NCI-H1436 (cell line): ENCODE measurements at regions not wholly inside any gene's neighbourhood (a gene's known extent, or its start where the extent isn't known, plus 50 kb on each side); places are given as distances from the start of the nearest gene placed in this dataset.
"Not testable (repeated sequence)": the region's sequence is repeated elsewhere in the genome, so short reads cannot be mapped to it uniquely, and the experiment has no call there.

Source experiments
- DNase-seq: peaks from one replicate; lab custom pipeline; 2025; lab: John Stamatoyannopoulos, UW

DNA sequence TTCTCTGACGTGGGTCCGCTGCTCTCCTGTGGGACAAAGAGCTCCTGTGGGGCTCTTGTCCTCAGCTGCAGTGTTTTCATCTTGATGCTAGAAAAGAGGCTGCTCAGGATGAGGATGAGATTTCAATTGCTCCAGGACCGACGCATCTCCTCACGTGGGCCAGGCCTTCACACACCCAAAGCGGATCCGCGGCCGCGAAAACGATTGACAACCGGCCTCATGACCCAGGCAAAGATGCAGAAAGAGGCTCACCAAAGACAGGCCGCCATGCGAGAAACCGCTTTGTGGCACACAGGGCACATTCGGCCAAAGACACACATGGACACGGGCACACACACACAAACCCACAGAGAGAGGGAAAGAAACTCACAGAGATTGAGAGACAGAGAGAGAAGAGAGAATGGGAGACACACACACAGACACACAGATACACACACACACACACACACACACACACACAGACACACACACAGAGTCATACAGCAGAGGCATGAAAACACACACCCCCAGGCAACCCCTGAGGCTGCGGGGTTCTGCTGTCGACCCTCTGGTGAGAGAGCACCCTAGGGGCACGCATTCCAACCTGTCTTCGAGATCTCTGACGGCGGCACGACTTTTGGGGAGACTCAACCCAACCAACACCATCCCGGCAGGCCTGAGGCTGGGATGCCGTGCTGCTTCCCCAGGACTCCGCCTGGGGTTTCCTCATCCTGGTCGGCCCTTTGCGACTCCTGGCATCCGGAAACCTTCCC is 168.5 kb upstream of the ZNF337 start:
- not testable (repeated sequence) for DNase-seq

DNA sequence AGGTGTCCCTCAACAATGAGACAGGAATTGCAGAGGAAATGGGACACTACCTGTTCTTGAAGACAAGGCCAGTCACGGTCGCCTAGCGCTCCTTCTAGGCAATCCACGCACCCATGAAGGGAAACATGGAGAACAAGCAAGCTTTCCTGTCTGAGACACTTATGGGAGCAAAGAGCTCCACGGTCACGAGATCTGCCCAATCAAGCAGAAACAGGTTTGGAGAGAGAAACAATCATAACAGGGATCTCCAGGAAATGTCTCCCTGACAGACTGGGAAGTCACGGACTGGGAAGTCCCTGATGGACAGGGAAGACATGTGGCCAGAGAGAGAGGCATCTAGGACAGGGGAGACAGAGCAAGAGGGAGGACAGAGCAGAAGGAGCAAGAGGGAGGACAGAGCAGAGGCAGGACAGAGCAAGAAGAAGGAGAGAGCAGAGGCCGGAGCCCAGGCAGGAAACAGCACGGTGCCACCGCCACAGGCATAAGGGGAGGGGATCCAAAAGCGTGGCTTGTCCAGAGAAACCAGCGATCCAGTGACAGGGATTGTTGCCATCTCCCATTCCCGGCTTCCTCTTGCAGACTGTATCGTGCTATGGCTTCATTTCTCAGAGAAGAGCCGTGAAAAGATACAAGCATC is 167.8 kb upstream of the ZNF337 start:
- DNase-seq = no peak

DNA sequence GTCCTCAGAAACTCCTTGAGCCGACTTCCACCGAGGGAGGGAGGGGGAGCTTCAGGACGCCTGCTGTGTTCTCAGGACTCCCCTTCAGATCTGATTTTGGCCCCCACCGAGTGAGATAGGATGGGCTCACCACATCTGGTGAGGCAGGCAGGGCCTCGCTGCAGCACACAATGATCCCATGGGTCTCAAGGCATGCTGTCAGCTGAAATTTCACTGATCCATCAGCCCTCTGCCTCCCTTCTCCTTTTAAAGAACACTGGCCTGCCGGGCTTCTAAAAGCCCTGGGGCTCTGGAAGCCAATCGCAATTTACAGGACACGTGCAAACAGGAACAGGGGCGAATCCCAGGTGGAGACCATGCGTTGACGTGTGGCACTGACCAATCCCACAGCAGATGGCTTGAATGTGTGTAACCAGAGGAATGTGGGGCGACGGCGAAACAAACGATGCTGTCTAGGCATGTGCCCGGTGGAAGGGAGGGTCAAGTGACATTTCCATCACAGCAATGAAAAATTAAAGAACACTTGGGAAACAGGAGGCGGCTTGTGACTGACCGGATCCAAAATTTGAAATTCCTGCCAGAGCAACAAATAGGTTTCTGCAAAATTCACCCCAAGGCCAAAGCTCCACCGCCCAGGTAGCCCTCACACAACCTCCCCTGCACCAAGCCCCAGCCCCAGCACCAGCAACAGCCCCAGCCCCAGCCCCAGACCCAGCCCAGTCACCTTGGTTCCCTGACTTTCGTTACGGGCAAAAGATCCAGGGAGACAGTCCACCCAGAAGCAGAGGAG is 167.1 kb upstream of the ZNF337 start:
- no peak for DNase-seq

DNA sequence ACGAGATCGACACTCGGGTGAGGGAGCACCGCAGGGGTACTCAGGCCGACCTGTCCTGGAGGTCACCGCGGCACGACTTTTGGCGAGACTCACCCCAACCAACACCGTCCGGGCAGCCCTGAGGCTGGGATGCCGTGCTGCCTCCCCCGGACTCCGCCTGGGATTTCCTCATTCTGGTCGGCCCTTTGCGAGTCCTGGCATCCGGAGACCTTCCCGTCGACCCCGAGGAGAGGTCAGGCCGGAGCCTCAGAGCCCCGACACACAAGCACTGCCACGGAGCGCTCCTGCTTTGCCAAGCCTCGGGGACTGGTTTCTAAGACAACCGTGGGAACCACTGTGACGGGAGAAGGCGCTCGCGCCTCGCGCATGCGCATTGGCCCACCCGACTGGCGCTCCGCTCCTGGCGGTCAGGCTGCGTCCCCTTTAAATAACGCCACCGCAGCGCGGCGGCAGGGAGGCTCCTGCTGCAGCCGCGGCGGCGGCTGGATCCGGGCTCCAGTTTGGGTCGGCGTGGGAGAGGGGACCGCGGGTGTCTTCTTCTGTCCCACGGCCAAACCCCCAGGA is 166.4 kb upstream of the ZNF337 start:
- peak; percentile 83 for DNase-seq

DNA sequence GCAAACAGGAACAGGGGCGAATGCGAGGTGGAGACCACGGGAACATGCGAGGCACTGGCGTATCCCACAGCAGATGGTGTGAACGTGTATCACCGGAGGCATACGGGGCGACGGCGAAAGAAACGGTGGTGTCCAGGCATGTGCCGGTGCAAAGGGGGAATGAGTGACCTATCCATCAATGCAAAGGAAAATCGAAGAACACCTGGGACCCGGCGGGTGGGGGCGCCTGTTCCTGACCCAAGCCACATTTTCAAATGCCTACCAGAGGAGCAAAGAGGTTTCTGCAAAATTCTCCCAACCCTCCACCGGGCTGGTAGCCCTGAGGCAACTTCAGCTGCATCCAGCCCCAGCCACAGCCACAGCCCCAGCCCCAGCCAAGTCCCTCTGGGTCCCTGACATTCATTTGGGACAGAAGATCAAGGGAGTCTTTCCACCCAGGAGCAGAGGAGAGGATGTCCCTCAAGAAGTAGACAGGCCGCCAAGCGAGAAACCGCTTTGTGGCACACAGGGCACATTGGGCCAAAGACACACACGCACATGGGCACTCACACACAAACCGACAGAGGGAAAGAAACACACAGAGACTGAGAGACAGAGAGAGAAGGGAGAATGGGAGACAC is 164.0 kb upstream of the ZNF337 start:
- no peak for DNase-seq

DNA sequence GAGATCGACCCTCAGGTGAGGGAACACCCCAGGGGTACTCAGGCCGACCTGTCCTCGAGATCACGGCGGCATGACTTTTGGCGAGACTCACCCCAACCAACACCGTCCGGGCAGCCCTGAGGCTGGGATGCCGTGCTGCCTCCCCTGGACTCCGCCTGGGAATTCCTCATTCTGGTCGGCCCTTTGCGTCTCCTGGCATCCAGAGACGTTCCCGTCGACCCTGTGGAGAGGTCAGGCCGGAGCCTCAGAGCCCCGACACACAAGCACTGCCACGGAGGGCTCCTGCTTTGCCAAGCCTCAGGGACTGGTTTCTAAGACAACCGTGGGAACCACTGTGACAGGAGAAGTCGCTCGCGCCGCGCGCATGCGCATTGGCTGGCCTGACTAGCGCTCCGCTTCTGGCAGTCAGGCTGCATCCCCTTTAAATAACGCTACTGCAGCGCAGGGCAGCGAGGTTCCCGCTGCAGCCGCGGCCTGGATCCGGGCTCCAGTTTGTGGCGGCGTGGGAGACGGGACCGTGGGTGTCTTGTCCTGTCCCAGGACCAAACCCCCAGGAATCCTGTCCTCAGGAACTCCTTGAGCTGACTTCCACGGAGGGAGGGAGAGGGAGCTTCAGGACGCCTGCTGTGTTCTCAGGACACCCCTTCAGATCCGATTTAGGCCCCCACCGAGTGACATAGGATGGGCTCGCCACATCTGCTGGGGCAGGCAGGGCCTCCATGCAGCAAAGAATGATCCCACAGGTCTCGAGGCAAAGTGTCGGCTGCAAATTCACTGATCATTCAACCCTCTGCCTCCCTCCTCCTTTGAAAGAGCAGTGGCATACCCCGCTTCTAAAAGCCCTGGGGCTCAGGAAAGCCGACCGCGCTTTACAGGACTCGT is 163.2 kb upstream of the ZNF337 start:
- peak; percentile 50 for DNase-seq

DNA sequence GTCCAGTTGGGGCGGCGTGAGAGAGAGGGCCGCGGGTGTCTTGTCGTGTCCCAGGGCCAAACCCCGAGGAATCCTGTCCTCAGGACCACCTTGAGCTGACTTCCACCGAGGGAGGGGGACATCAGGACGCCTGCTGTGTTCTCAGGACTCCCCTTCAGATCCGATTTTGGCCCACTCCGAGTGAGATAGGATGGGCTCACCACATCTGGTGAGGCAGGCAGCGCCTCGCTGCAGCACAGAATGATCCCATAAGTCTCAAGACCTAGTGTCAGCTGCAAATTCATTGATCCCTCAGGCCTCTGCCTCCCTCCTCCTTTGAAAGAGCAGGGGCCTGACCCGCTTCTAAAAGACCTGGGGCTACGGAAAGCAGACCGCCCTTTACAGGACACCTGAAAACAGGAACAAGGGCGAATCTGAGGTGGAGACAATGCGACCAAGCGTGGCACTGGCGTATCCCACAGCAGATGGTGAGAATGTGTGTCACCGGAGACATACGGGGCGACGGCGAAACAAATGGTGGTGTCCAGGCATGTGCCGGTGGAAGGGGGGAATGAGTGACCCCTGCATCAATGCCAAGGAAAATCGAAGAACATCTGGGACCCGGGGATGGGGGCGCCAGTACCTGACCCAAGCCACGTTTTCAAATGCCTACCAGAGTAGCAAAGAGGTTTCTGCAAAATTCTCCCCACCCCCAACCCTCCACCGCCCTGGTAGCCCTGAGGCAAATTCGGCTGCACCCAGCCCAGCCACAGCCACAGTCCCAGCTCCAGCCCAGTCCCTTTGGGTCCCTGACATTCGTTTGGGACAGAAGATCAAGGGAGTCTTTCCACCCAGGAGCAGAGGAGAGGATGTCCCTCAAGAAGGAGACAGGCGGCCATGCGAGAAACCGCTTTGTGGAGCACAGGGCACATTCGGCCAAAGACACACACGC is 162.1 kb upstream of the ZNF337 start:
- DNase-seq = no peak

DNA sequence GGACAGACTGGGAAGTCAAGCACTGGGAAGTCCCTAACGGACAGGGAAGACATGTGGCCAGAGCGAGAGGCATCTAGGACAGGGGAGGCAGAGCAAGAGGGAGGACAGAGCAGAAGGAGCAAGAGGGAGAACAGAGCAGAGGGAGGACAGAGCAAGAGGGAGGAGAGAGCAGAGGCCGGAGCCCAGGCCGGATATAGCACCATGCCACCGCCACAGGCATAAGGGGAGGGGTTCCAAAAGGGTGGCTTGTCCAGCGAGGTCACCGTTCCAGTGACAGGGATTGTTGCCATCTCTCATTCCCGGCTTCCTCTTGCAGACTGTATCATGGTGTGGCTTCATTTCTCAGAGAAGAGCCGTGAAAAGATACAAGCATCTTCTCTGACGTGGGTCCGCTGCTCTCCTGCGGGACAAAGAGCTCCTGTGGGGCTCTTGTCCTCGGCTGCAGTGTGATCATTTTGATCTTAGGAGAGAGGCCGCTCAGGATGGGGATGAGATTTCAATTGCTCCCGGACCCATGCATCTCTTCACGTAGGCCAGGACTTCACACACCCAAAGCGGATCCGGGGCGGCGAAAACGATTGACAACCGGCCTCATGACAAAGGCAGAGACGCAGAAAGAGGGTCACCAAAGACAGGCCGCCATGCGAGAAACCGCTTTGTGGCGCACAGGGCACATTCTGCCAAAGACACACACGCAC is 160.6 kb upstream of the ZNF337 start:
- DNase-seq = not testable (repeated sequence)

DNA sequence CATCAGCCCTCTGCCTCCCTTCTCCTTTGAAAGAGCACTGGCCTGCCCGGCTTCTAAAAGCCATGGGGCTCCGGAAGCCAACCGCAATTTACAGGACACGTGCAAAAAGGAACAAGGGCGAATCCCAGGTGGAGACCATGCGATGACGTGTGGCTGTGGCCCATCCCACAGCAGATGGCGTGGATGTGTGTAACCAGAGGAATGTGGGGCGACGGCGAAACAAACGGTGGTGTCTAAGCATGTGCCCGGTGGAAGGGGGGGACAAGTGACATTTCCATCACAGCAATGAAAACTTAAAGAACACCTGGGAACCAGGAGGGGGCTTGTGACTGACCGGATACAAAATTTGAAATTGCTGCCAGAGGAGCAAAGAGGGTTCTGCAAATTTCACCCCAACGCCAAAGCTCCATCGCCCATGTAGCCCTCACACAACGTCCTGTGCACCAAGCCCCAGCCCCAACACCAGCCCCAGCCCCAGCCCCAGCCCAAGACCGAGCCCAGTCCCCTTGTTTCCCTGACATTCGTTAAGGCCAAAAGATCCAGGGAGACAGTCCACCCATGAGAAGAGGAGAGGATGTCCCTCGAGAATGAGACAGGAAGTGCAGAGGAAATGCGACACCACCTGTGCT is 159.7 kb upstream of the ZNF337 start:
- no peak for DNase-seq

DNA sequence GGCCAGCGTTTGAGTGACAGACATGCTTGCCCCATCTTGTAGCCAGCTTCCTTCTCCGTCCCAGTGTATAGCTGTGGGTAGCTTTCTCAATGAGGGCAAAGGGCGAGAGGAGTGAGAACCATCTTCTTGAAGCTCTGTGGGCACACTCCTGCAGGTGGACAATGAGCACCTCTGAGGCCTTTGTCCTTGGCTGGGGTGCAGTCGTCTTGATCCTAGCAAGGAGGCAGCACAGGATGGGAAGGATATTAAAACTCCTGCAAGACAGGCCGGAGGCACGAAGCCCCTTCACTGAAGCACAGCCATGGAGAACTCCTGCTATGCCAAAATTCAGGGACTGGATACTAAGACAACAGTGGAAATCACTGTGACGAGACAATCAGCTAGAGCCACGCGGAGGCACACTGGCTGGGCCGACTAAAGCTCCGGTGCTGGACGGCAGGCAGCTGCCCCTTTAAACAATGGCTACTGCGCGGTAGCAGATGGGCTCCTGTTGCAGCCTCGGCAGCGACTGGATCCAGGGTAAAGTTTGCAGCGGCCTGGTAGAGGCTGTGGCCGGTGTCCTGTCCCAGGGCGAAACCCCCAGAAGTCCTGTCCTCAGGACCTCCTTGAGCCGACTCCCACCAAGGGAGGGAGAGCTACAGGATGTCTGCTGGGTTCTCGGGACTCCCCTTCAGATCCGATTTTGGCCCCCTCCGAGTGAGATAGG is 159.0 kb upstream of the ZNF337 start:
- not testable (repeated sequence) for DNase-seq

DNA sequence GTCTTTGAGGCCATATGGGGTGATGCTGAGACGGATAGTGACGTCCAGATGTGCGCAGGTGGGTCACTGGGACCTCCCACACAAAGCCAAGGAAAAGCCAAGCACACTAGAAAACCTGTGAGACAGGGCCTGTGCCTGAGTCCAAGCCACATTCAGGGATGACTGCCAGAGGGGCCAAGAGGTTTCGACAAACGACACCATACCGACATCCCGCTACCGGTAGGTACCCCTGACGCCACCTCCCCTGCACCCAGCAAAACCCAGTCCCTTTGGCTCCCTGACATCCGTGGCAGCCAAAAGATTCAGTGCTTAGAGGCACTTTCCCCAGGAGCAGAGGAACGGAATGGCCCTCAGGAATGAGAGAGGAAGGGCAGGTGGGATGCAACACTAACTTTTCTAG is 158.0 kb upstream of the ZNF337 start:
- DNase-seq = not testable (repeated sequence)

DNA sequence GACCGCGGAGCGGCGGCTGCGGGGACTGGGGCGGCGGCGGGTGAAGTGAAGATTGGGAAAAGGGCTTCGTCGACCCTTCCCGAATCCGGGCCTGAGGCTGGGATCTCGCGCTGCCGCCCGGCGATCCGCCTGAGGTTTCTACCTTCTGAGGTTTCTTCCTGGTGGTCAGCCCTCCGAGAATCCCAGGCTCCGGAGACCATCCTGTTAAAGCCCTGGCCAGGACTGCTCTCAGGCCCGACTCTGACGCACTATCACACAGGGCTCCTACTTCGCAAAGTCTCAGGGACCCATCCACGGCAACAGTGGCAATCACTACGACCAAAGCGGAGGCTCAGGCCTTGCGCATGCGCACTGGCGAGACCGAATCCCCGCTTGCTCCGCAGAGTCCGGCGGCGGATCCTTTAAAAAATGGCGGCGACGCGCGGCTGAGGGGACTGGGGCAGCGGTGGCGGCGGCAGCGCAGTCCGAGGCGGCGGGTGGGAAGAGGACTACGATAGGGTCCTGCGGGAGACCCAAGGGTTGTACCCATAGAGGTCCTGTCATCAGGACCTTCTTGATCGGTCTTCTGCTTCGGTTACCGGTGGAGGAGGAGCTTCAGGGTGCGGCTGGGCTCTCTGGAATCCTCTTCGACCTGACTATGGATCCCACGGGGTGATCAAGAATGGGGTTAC is 157.2 kb upstream of the ZNF337 start:
- peak; percentile 71 for DNase-seq

DNA sequence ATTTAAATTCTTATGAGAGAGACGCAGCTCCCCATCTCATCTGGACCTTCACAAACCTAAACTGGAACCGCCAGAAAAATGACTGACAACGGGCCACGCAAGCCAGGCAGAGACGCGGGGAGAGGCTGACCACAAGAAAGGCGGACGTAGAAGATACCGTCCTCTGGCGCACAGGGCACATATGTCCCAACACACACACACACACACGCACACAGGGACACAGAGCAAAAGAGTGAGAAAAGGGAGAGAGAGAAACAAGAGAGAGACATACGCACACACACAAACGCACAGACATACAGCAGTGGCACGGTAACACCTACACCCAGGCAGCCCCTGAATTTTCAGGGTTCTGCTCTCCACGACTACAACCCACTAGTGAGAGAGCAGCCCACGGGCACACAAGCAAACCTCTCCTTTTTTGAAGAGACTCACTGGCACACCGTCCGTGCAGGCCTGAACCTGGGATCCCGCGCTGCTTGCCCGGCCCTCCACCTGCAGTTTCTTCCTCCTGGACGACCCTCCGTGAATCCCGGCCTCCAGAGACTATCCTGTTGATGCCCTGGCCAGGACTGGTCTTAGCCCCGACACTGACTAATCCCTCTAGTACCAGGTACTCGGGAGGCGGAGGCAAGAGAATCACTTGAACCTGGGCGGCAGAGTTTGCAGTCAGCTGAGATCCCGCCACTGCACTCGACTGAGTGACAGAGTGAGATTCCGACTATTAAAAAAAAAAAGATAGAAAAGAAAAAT is 156.5 kb upstream of the ZNF337 start:
- not testable (repeated sequence) for DNase-seq

DNA sequence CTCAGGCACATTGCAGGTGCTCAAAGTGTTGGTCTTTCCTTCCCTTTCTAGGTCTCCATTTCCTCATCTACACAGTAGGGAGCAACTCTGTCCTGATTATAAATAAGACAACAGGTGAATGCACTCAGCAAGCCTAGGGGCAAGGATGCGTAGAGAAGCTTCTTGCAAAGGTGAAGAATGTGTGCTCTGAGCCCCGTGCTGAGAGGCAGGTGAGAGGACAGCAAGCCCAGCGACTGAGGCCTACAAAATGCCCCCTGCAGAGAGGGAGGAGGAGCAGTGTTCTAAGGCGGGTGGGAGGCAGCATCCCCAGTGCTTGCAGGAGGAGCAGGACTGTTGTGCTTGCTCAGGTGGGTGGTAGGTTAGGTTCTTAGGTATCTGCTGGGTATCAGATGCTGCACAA is 153.5 kb upstream of the ZNF337 start:
- DNase-seq = not testable (repeated sequence)

DNA sequence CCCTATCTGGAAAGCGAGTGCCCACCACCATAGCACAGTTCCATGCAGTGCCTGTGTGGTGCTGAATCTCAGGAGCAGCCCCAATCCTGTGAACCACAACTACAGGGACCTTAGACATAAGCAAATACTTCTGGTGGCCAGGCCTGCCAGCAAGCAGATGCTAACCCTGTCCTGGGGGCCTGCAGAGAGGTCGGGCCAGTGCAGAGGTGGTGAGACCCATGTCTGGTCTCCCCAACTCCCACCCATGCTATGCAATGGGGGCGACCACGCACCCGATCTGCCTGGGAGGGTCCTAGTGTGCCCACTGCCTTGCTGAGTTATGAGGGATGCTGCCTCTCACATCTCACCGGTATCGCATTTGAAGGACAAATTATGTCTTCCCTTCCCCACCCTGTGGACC is 151.6 kb upstream of the ZNF337 start:
- DNase-seq = no peak

DNA sequence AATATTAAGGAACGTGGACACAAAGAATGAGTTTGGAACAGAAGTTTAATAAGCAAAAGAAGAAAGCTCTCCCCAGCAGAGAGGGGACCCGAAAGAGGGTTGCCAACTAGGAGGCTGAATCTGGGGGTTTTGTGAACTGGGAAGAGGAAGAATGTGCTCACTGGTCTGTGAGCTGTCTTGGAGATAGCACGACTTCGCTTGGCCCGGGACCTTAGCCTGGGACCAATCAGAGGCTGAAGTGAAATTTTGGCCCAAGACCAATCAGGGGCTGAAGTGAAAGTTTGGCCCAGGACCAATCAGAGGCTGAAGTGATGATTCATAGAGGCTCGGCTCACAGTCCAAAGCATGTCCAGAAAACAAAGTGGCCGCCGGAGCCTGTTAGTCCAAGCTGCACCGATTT is 148.0 kb upstream of the ZNF337 start:
- not testable (repeated sequence) for DNase-seq

DNA sequence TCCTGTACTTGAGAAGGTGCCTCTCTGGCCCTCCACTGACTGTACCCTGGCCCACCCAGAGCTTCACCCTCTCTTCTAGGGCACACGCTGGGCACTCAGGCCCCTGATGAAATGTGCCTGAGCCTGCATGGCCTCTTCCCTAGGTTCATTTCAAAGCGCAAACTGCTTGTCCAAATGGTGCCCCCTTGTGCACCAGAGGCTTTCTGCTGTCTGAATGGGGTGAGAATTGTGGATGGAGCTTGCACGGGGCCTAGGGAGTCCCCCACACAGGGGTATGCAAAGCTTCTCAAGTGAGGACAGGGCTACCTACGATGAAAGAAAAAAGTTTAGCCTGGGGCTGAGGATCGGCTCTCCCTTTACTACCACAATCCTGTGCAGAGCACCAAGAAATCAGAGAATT is 116.9 kb upstream of the ZNF337 start:
- not testable (repeated sequence) for DNase-seq
